ENCODE measurements at regions not wholly inside any gene's neighbourhood (a gene's known extent, or its start where the extent isn't known, plus 50 kb on each side); places are given as distances from the start of the nearest gene placed in this dataset.

- no peak for DNase-seq (ENCODE audit: low read depth in 1 of 2, low spot score in 1 of 2)
- no peak for TF ChIP-seq GABPA (IDR thresholded peaks at IDR 0.05; ENCODE audit: low read depth)
- TF ChIP-seq POLR2AphosphoS5 (IDR thresholded peaks at IDR 0.05; ENCODE audit: low read depth): no peak
- TF ChIP-seq REST (IDR thresholded peaks at IDR 0.05; ENCODE audit: insufficient replicate concordance, low read depth): no peak
- no peak for TF ChIP-seq SPI1 (IDR thresholded peaks at IDR 0.05; ENCODE audit: borderline replicate concordance, low read depth)
- no peak for TF ChIP-seq CTCF (IDR thresholded peaks at IDR 0.05; ENCODE audit: insufficient read depth, low read length)
- Histone ChIP-seq H3K4me3 (replicated peaks; ENCODE audit: insufficient read depth, low read length) (no peak overlapping the region), H3K27ac (replicated peaks) (no peak overlapping the region), H3K27me3 (ENCODE audit: insufficient read depth, poor library complexity, severe bottlenecking) (peaks cover 2% of the 10 kb centered on the region)
Measured at GRCh38 chr20:40072907-40073306, 616.1 kb downstream of the MAFB start.

- Histone ChIP-seq H3K27me3 (ENCODE audit: insufficient read depth, poor library complexity, severe bottlenecking) (no peaks in the 10 kb centered on the region), H3K27ac (replicated peaks) (no peak overlapping the region), H3K4me3 (replicated peaks; ENCODE audit: insufficient read depth, low read length) (no peak overlapping the region)
- DNase-seq (ENCODE audit: low read depth in 1 of 2, low spot score in 1 of 2): no peak
- TF ChIP-seq GABPA (IDR thresholded peaks at IDR 0.05; ENCODE audit: low read depth) (no peak), SPI1 (IDR thresholded peaks at IDR 0.05; ENCODE audit: borderline replicate concordance, low read depth) (no peak), POLR2AphosphoS5 (IDR thresholded peaks at IDR 0.05; ENCODE audit: low read depth) (no peak), REST (IDR thresholded peaks at IDR 0.05; ENCODE audit: insufficient replicate concordance, low read depth) (no peak), CTCF (IDR thresholded peaks at IDR 0.05; ENCODE audit: insufficient read depth, low read length) (no peak)
Measured at GRCh38 chr20:40056171-40056570, 632.9 kb downstream of the MAFB start.

- DNase-seq (ENCODE audit: low read depth in 1 of 2, low spot score in 1 of 2): no peak
- no peak for TF ChIP-seq CTCF (IDR thresholded peaks at IDR 0.05; ENCODE audit: insufficient read depth, low read length)
- no peak for TF ChIP-seq REST (IDR thresholded peaks at IDR 0.05; ENCODE audit: insufficient replicate concordance, low read depth)
- no peak for TF ChIP-seq POLR2AphosphoS5 (IDR thresholded peaks at IDR 0.05; ENCODE audit: low read depth)
- TF ChIP-seq SPI1 (IDR thresholded peaks at IDR 0.05; ENCODE audit: borderline replicate concordance, low read depth): no peak
- TF ChIP-seq GABPA (IDR thresholded peaks at IDR 0.05; ENCODE audit: low read depth): no peak
- Histone ChIP-seq H3K27me3 (ENCODE audit: insufficient read depth, poor library complexity, severe bottlenecking) (no peaks in the 10 kb centered on the region), H3K27ac (replicated peaks) (no peak overlapping the region), H3K4me3 (replicated peaks; ENCODE audit: insufficient read depth, low read length) (no peak overlapping the region)
Measured at GRCh38 chr20:40055711-40056110, 633.3 kb downstream of the MAFB start.
